ENCODE measurements at regions not wholly inside any gene's neighbourhood (a gene's known extent, or its start where the extent isn't known, plus 50 kb on each side); places are given as distances from the start of the nearest gene placed in this dataset.

GRCh38 chr5:104199771-104200170 lies 637.2 kb upstream of the NUDT12 start:
- Histone ChIP-seq H3K4me2 (ENCODE audit: low read length) (no peak overlapping the region), H3K23ac (ENCODE audit: low read length) (no peak overlapping the region), H3K27ac (ENCODE audit: low read depth, low read length) (no peak overlapping the region), H2AK5ac (ENCODE audit: low read length) (no peak overlapping the region), H2BK120ac (ENCODE audit: low read depth, low read length) (no peak overlapping the region), H3K27me3 (ENCODE audit: insufficient read depth, low read length, poor library complexity) (no peaks in the 10 kb centered on the region), H3K56ac (ENCODE audit: low read length) (no peak overlapping the region), H2BK15ac (replicated peaks; ENCODE audit: low read depth) (no peak overlapping the region), H4K5ac (ENCODE audit: low read length) (no peak overlapping the region), H3K79me1 (ENCODE audit: low read length) (no peaks in the 10 kb centered on the region), H3K18ac (ENCODE audit: low read length) (no peak overlapping the region), H3K9ac (ENCODE audit: low read length) (no peak overlapping the region), H3K4ac (ENCODE audit: low read depth, low read length) (no peak overlapping the region), H2BK5ac (ENCODE audit: low read length) (no peak overlapping the region), H3K4me3 (ENCODE audit: low read length) (no peak overlapping the region), H4K8ac (ENCODE audit: low read depth, low read length) (no peak overlapping the region), H3K36me3 (ENCODE audit: control insufficient read depth, insufficient read depth, low read length) (no peaks in the 10 kb centered on the region), H3K4me1 (ENCODE audit: control insufficient read depth, low read depth, low read length) (no peaks in the 10 kb centered on the region), H3K79me2 (ENCODE audit: control insufficient read depth, insufficient read depth, low read length) (no peaks in the 10 kb centered on the region)
- no peak for DNase-seq
- WGBS (ENCODE audit: extremely low coverage, insufficient coverage, low lambda C conversion rate) = no CpG with 5 or more reads among the region's 3 CpGs

GRCh38 chr5:104198156-104198555 lies 635.6 kb upstream of the NUDT12 start:
- Histone ChIP-seq H3K18ac (ENCODE audit: low read length) (no peak overlapping the region), H4K8ac (ENCODE audit: low read depth, low read length) (no peak overlapping the region), H3K79me1 (ENCODE audit: low read length) (no peaks in the 10 kb centered on the region), H2AK5ac (ENCODE audit: low read length) (no peak overlapping the region), H3K9ac (ENCODE audit: low read length) (no peak overlapping the region), H2BK120ac (ENCODE audit: low read depth, low read length) (no peak overlapping the region), H2BK15ac (replicated peaks; ENCODE audit: low read depth) (no peak overlapping the region), H3K4me3 (ENCODE audit: low read length) (no peak overlapping the region), H3K27ac (ENCODE audit: low read depth, low read length) (no peak overlapping the region), H3K4me1 (ENCODE audit: control insufficient read depth, low read depth, low read length) (no peaks in the 10 kb centered on the region), H2BK5ac (ENCODE audit: low read length) (no peak overlapping the region), H3K27me3 (ENCODE audit: insufficient read depth, low read length, poor library complexity) (no peaks in the 10 kb centered on the region), H3K4ac (ENCODE audit: low read depth, low read length) (no peak overlapping the region), H3K56ac (ENCODE audit: low read length) (no peak overlapping the region), H3K79me2 (ENCODE audit: control insufficient read depth, insufficient read depth, low read length) (no peaks in the 10 kb centered on the region), H4K5ac (ENCODE audit: low read length) (no peak overlapping the region), H3K4me2 (ENCODE audit: low read length) (no peak overlapping the region), H3K23ac (ENCODE audit: low read length) (no peak overlapping the region), H3K36me3 (ENCODE audit: control insufficient read depth, insufficient read depth, low read length) (no peaks in the 10 kb centered on the region)
- no CpG with 5 or more reads among the region's 1 CpG for WGBS (ENCODE audit: extremely low coverage, insufficient coverage, low lambda C conversion rate)
- no peak for DNase-seq

GRCh38 chr5:104189909-104190308 lies 627.3 kb upstream of the NUDT12 start:
- Histone ChIP-seq H2AK5ac (ENCODE audit: low read length) (no peak overlapping the region), H3K79me1 (ENCODE audit: low read length) (no peaks in the 10 kb centered on the region), H3K79me2 (ENCODE audit: control insufficient read depth, insufficient read depth, low read length) (no peaks in the 10 kb centered on the region), H2BK15ac (replicated peaks; ENCODE audit: low read depth) (no peak overlapping the region), H2BK120ac (ENCODE audit: low read depth, low read length) (no peak overlapping the region), H3K27me3 (ENCODE audit: insufficient read depth, low read length, poor library complexity) (no peaks in the 10 kb centered on the region), H3K4me1 (ENCODE audit: control insufficient read depth, low read depth, low read length) (no peaks in the 10 kb centered on the region), H3K56ac (ENCODE audit: low read length) (no peak overlapping the region), H2BK5ac (ENCODE audit: low read length) (no peak overlapping the region), H3K23ac (ENCODE audit: low read length) (no peak overlapping the region), H3K9ac (ENCODE audit: low read length) (no peak overlapping the region), H3K36me3 (ENCODE audit: control insufficient read depth, insufficient read depth, low read length) (no peaks in the 10 kb centered on the region), H3K4me2 (ENCODE audit: low read length) (no peak overlapping the region), H3K4me3 (ENCODE audit: low read length) (no peak overlapping the region), H3K4ac (ENCODE audit: low read depth, low read length) (no peak overlapping the region), H4K8ac (ENCODE audit: low read depth, low read length) (no peak overlapping the region), H3K27ac (ENCODE audit: low read depth, low read length) (no peak overlapping the region), H3K18ac (ENCODE audit: low read length) (no peak overlapping the region), H4K5ac (ENCODE audit: low read length) (no peak overlapping the region)
- DNase-seq = no peak
- WGBS (ENCODE audit: extremely low coverage, insufficient coverage, low lambda C conversion rate) = no CpG with 5 or more reads among the region's 2 CpGs

- no peak overlapping the region for H2BK120ac ChIP-seq (ENCODE audit: low read depth, low read length)
- WGBS (ENCODE audit: extremely low coverage, insufficient coverage, low lambda C conversion rate) = no CpG with 5 or more reads among the region's 4 CpGs
- no peak overlapping the region for H3K18ac ChIP-seq (ENCODE audit: low read length)
- H3K9ac ChIP-seq (ENCODE audit: low read length) = no peak overlapping the region
- no peak overlapping the region for H3K27ac ChIP-seq (ENCODE audit: low read depth, low read length)
- no peak overlapping the region for H3K56ac ChIP-seq (ENCODE audit: low read length)
- no peak overlapping the region for H3K4me3 ChIP-seq (ENCODE audit: low read length)
- H3K27me3 ChIP-seq (ENCODE audit: insufficient read depth, low read length, poor library complexity) = no peaks in the 10 kb centered on the region
- H4K5ac ChIP-seq (ENCODE audit: low read length) = no peak overlapping the region
- no peak overlapping the region for H2BK15ac ChIP-seq (replicated peaks; ENCODE audit: low read depth)
- H3K79me1 ChIP-seq (ENCODE audit: low read length) = no peaks in the 10 kb centered on the region
- H3K36me3 ChIP-seq (ENCODE audit: control insufficient read depth, insufficient read depth, low read length) = no peaks in the 10 kb centered on the region
- no peak overlapping the region for H3K23ac ChIP-seq (ENCODE audit: low read length)
- no peak overlapping the region for H2BK5ac ChIP-seq (ENCODE audit: low read length)
- H3K4me1 ChIP-seq (ENCODE audit: control insufficient read depth, low read depth, low read length) = no peaks in the 10 kb centered on the region
- H3K4me2 ChIP-seq (ENCODE audit: low read length) = no peak overlapping the region
- H3K4ac ChIP-seq (ENCODE audit: low read depth, low read length) = no peak overlapping the region
- H2AK5ac ChIP-seq (ENCODE audit: low read length) = no peak overlapping the region
- H3K79me2 ChIP-seq (ENCODE audit: control insufficient read depth, insufficient read depth, low read length) = no peaks in the 10 kb centered on the region
- H4K8ac ChIP-seq (ENCODE audit: low read depth, low read length) = no peak overlapping the region
- DNase-seq = no peak
These were observed 626.4 kb upstream of the NUDT12 start for GRCh38 chr5:104189031-104189430.

- H2BK5ac ChIP-seq (ENCODE audit: low read length) = no peak overlapping the region
- H2BK15ac ChIP-seq (replicated peaks; ENCODE audit: low read depth) = no peak overlapping the region
- H3K4me2 ChIP-seq (ENCODE audit: low read length) = no peak overlapping the region
- no peak overlapping the region for H3K4ac ChIP-seq (ENCODE audit: low read depth, low read length)
- no peaks in the 10 kb centered on the region for H3K4me1 ChIP-seq (ENCODE audit: control insufficient read depth, low read depth, low read length)
- no peak overlapping the region for H2BK120ac ChIP-seq (ENCODE audit: low read depth, low read length)
- H4K5ac ChIP-seq (ENCODE audit: low read length) = no peak overlapping the region
- no peak overlapping the region for H3K23ac ChIP-seq (ENCODE audit: low read length)
- H3K36me3 ChIP-seq (ENCODE audit: control insufficient read depth, insufficient read depth, low read length) = no peaks in the 10 kb centered on the region
- H3K56ac ChIP-seq (ENCODE audit: low read length) = no peak overlapping the region
- no peaks in the 10 kb centered on the region for H3K27me3 ChIP-seq (ENCODE audit: insufficient read depth, low read length, poor library complexity)
- no peak overlapping the region for H3K4me3 ChIP-seq (ENCODE audit: low read length)
- WGBS (ENCODE audit: extremely low coverage, insufficient coverage, low lambda C conversion rate) = no CpG with 5 or more reads among the region's 2 CpGs
- H3K27ac ChIP-seq (ENCODE audit: low read depth, low read length) = no peak overlapping the region
- no peaks in the 10 kb centered on the region for H3K79me1 ChIP-seq (ENCODE audit: low read length)
- no peak for DNase-seq
- H3K18ac ChIP-seq (ENCODE audit: low read length) = no peak overlapping the region
- no peak overlapping the region for H3K9ac ChIP-seq (ENCODE audit: low read length)
- no peak overlapping the region for H2AK5ac ChIP-seq (ENCODE audit: low read length)
- H3K79me2 ChIP-seq (ENCODE audit: control insufficient read depth, insufficient read depth, low read length) = no peaks in the 10 kb centered on the region
- no peak overlapping the region for H4K8ac ChIP-seq (ENCODE audit: low read depth, low read length)
These were observed 625.1 kb upstream of the NUDT12 start for GRCh38 chr5:104187656-104188055.

GRCh38 chr5:104186510-104186909 lies 623.9 kb upstream of the NUDT12 start:
- Histone ChIP-seq H3K27ac (ENCODE audit: low read depth, low read length) (no peak overlapping the region), H3K56ac (ENCODE audit: low read length) (no peak overlapping the region), H3K4ac (ENCODE audit: low read depth, low read length) (no peak overlapping the region), H3K4me3 (ENCODE audit: low read length) (no peak overlapping the region), H3K36me3 (ENCODE audit: control insufficient read depth, insufficient read depth, low read length) (no peaks in the 10 kb centered on the region), H3K18ac (ENCODE audit: low read length) (no peak overlapping the region), H2AK5ac (ENCODE audit: low read length) (no peak overlapping the region), H3K23ac (ENCODE audit: low read length) (no peak overlapping the region), H2BK5ac (ENCODE audit: low read length) (no peak overlapping the region), H3K9ac (ENCODE audit: low read length) (no peak overlapping the region), H2BK15ac (replicated peaks; ENCODE audit: low read depth) (no peak overlapping the region), H4K8ac (ENCODE audit: low read depth, low read length) (no peak overlapping the region), H3K4me1 (ENCODE audit: control insufficient read depth, low read depth, low read length) (no peaks in the 10 kb centered on the region), H3K4me2 (ENCODE audit: low read length) (no peak overlapping the region), H3K27me3 (ENCODE audit: insufficient read depth, low read length, poor library complexity) (no peaks in the 10 kb centered on the region), H4K5ac (ENCODE audit: low read length) (no peak overlapping the region), H2BK120ac (ENCODE audit: low read depth, low read length) (no peak overlapping the region), H3K79me1 (ENCODE audit: low read length) (no peaks in the 10 kb centered on the region), H3K79me2 (ENCODE audit: control insufficient read depth, insufficient read depth, low read length) (no peaks in the 10 kb centered on the region)
- no peak for DNase-seq
- no CpG with 5 or more reads among the region's 4 CpGs for WGBS (ENCODE audit: extremely low coverage, insufficient coverage, low lambda C conversion rate)
